ENCODE measurements at regions not wholly inside any gene's neighbourhood (a gene's known extent, or its start where the extent isn't known, plus 50 kb on each side); places are given as distances from the start of the nearest gene placed in this dataset.

DNA sequence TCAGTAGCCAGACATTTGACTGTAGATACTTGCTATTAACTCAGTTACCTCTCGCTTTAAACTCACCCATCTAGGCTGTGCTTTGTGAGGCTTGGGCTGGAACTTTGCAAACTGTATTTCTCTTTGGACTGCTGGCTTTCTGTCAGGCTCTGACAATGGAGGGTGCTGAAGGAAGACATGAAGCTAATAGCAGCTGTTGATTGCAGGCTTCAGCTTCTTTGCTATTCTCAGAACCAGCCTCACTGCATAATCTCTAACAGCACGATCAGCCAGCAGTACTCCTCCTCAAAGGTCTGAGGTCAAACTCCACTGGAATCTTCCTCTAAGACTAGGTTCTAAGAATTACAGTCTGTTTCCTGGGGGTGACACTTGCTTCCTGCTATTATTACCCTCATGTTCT lies 295.6 kb downstream of the ZBBX start:
- TF ChIP-seq POLR2AphosphoS5 (IDR thresholded peaks at IDR 0.05; ENCODE audit: low read depth, low read length): no peak
- no peak for TF ChIP-seq TAF1 (IDR thresholded peaks at IDR 0.05; ENCODE audit: low read depth, low read length)
- TF ChIP-seq POLR2A (IDR thresholded peaks at IDR 0.05; ENCODE audit: low read depth, low read length): no peak
- no peak for TF ChIP-seq POU2F2 (IDR thresholded peaks at IDR 0.05; ENCODE audit: low read depth, low read length)
- no peak for TF ChIP-seq SPI1 (IDR thresholded peaks at IDR 0.05; ENCODE audit: low read depth, low read length)
- TF ChIP-seq PAX5 (IDR thresholded peaks at IDR 0.05; ENCODE audit: insufficient read depth, low read length, severe bottlenecking): no peak
